CD4-positive, alpha-beta memory T cell (primary cell): ENCODE measurements at regions not wholly inside any gene's neighbourhood (a gene's known extent, or its start where the extent isn't known, plus 50 kb on each side); places are given as distances from the start of the nearest gene placed in this dataset.

Source experiments
- CTCF ChIA-PET: fragments of 350-600 bp; sonication (Branson Sonifier 250); formaldehyde crosslinking; loops from one replicate; lab custom pipeline; 2021; ENCODE audit warnings: inconsistent platforms; ENCODE audit not compliant: partially characterized antibody; lab: Charles Lee
- POLR2A ChIA-PET: fragments of 350-600 bp; sonication (Branson Sonifier 250); formaldehyde crosslinking; loops from one replicate; lab custom pipeline; 2021; ENCODE audit not compliant: partially characterized antibody; lab: Charles Lee
- DNase-seq, 5 donors: peaks; one replicate each; pipeline versions ENCODE4 v3.0.0 to v3.0.0-alpha.2; 2020 to 2022; ENCODE audit warnings: mixed read lengths in 1 of 5
- H3K27ac ChIP-seq: one replicate; pipeline ENCODE4 v1.7.0; 2013; ENCODE audit warnings: low read depth, low read length
- H3K27me3 ChIP-seq: 2 replicates; pipeline ENCODE4 v1.7.0; 2013; ENCODE audit warnings: mild to moderate bottlenecking, low read length, moderate library complexity; ENCODE audit not compliant: insufficient read depth
- H3K36me3 ChIP-seq: 2 replicates; pipeline ENCODE4 v1.7.0; 2013; ENCODE audit warnings: mild to moderate bottlenecking, low read length, moderate library complexity; ENCODE audit not compliant: insufficient read depth
- H3K4me1 ChIP-seq: 2 replicates; pipeline ENCODE4 v1.7.0; 2013; ENCODE audit warnings: mild to moderate bottlenecking, low read length, moderate library complexity; ENCODE audit not compliant: insufficient read depth
- H3K4me3 ChIP-seq, 2 donors: one replicate each; pipeline ENCODE4 v1.7.0; 2013; ENCODE audit warnings: low read length in 2 of 2, mild to moderate bottlenecking in 1 of 2
- H3K9me3 ChIP-seq, 2 donors: one replicate each; pipeline ENCODE4 v1.7.0; 2013; ENCODE audit warnings: low read length in 2 of 2, control low read depth in 1 of 2; ENCODE audit not compliant: control insufficient read depth in 1 of 2
- H3K27ac Mint-ChIP-seq, 7 donors: one replicate each; pipeline ENCODE4 v1.8.0; 2020 to 2021; ENCODE audit warnings: mixed read lengths in 7 of 7, mild to moderate bottlenecking in 6 of 7, inconsistent platforms in 3 of 7, moderate library complexity in 3 of 7
- H3K27me3 Mint-ChIP-seq, 2 donors: one replicate each; pipeline ENCODE4 v1.8.0; 2020 to 2021; ENCODE audit warnings: mixed read lengths in 2 of 2
- H3K36me3 Mint-ChIP-seq, 2 donors: one replicate each; pipeline ENCODE4 v1.8.0; 2020 to 2021; ENCODE audit warnings: mixed read lengths in 2 of 2, inconsistent platforms in 1 of 2, mild to moderate bottlenecking in 1 of 2
- H3K4me1 Mint-ChIP-seq, 4 donors: one replicate each; pipeline ENCODE4 v1.8.0; 2020 to 2021; ENCODE audit warnings: mixed read lengths in 4 of 4, mild to moderate bottlenecking in 1 of 4
- H3K4me3 Mint-ChIP-seq, 8 donors: one replicate each; pipeline ENCODE4 v1.8.0; 2020 to 2021; ENCODE audit warnings: mixed read lengths in 8 of 8, mild to moderate bottlenecking in 7 of 8, moderate library complexity in 6 of 8, inconsistent platforms in 3 of 8
- H3K9me3 Mint-ChIP-seq, 8 donors: one replicate each; pipeline ENCODE4 v1.8.0; 2020 to 2021; ENCODE audit warnings: mixed read lengths in 8 of 8, mild to moderate bottlenecking in 5 of 8, inconsistent platforms in 3 of 8, moderate library complexity in 1 of 8
- intact Hi-C: fragments of 100-400 bp; cut with micrococcal nuclease; formaldehyde crosslinking; loops from one replicate; pipeline ENCODE4 v1.15.1; 2023

DNA sequence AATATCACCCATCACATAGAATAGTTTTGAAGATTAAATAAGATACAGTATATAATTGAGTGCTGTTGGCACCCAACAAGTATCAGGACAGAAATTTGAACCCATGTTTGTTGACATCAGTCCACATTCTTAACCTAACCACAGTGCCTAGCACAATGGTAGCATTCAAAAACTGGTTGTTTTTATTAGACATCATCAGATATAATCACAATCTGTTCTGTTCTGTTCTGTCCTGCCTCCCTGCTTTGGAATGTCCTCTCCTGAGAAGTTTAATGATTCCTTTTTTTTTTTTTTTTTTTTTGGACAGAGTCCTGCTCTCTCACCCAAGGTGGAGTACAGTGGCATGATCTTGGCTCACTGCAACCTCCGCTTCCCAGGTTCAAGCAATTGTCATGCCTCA is 476.6 kb downstream of the RMST start:
- Histone ChIP-seq H3K27me3 (no peaks in the 10 kb centered on the region), H3K27ac (no peak overlapping the region), H3K4me1 (no peaks in the 10 kb centered on the region), H3K36me3 (no peaks in the 10 kb centered on the region), H3K9me3 (no peaks in the 10 kb centered on the region), H3K4me3 (no peak overlapping the region)
- Mint-ChIP-seq H3K4me1 (no peaks in the 10 kb centered on the region), H3K27me3 (peaks cover 0 to 1% of the 10 kb centered on the region in 2 donors), H3K9me3 (peaks cover 0 to 15% (median 3%) of the 10 kb centered on the region in 8 donors), H3K4me3 (no peak overlapping the region), H3K27ac (no peak overlapping the region), H3K36me3 (no peaks in the 10 kb centered on the region)
- intact Hi-C loops, result no loop called here
- ChIA-PET CTCF (no interaction called here), POLR2A (no interaction called here)
- DNase-seq, result no peak

DNA sequence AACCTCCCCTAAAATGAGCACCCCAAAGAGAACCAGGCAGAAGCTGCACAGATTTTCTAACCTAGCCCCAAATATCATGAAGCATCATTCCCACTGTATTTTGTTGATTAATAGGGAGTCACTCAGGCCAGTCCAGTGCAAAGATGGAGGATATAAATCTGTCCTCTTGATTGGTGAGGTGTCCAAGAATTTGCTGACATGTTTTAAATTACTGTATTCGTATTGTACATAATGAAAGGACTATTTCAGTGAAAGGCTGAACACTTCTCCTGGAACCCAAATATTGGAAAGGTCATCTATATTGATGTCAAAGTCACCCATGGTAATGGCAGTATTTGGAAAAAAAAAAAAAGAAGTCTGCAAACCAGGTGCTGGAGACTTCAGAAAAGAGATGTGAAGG is 477.5 kb downstream of the RMST start:
- Mint-ChIP-seq H3K36me3 (no peaks in the 10 kb centered on the region), H3K27ac (no peak overlapping the region), H3K9me3 (peaks cover 0 to 15% (median 3%) of the 10 kb centered on the region in 8 donors), H3K4me3 (no peak overlapping the region), H3K27me3 (peaks cover 0 to 1% of the 10 kb centered on the region in 2 donors), H3K4me1 (no peaks in the 10 kb centered on the region)
- CTCF ChIA-PET, result no interaction called here
- DNase-seq, result no peak
- Histone ChIP-seq H3K4me1 (no peaks in the 10 kb centered on the region), H3K27ac (no peak overlapping the region), H3K9me3 (no peaks in the 10 kb centered on the region), H3K27me3 (no peaks in the 10 kb centered on the region), H3K36me3 (no peaks in the 10 kb centered on the region), H3K4me3 (no peak overlapping the region)
- POLR2A ChIA-PET, result no interaction called here
- intact Hi-C loops, result no loop called here

DNA sequence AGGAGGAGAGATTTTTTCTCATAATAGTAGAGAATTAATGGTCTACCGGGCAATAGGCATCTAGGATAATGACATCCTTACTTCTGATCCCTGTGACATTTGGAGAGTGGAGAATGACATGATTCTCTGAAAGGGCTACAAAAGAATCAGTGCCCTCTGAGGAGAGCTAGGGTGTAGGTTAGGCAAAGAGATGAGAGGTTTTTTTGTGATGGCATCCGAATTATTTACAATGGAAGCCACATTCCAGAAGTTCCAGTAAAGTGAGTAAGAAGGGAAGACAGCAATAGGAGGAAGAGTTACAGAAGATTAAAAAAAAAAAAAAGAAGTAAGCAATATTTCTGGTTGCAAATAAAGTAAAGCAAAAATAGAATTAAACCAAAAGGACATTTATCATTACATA is 478.0 kb downstream of the RMST start:
- Histone ChIP-seq H3K27ac (no peak overlapping the region), H3K36me3 (no peaks in the 10 kb centered on the region), H3K27me3 (no peaks in the 10 kb centered on the region), H3K9me3 (no peaks in the 10 kb centered on the region), H3K4me1 (no peaks in the 10 kb centered on the region), H3K4me3 (no peak overlapping the region)
- H3K36me3 Mint-ChIP-seq, result no peaks in the 10 kb centered on the region
- ChIA-PET POLR2A (no interaction called here), CTCF (no interaction called here)
- H3K27me3 Mint-ChIP-seq, result peaks cover 0 to 1% of the 10 kb centered on the region in 2 donors
- H3K9me3 Mint-ChIP-seq, result peaks cover 0 to 15% (median 3%) of the 10 kb centered on the region in 8 donors
- no peak for DNase-seq
- intact Hi-C loops, result no loop called here
- no peak overlapping the region for H3K4me3 Mint-ChIP-seq
- no peaks in the 10 kb centered on the region for H3K4me1 Mint-ChIP-seq
- H3K27ac Mint-ChIP-seq, result no peak overlapping the region

DNA sequence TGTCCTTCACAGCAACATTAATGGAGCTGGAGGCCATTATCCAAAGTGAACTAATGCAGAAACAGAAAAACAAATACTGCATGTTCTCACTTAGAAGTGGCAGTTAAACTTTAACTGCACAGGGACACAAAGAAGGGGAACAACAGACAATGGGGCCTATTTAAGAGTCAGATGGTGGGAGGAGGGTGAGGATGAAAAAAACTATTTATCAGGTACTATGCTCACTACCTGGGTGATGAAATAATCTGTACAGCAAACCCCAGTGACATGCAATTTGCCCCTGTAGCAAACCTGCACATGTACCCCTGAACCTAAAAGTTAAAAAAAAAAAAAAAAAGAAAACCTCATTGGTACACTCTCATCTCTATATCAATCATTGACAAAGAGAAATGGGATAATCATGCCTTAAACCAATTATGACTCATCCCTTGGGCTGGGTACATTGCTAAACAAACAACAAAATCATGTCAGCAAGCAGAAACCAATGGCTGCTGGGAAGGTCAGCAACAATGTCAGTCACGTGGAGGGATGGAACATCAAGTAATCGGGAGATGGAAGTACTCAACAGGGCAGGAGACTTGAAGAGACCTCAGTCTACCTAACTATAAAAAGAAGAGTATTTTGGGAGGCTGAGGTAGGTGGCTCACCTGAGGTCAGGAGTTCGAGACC is 479.2 kb downstream of the RMST start:
- H3K9me3 ChIP-seq, result no peaks in the 10 kb centered on the region
- Mint-ChIP-seq H3K4me1 (no peaks in the 10 kb centered on the region), H3K27me3 (peaks cover 0 to 1% of the 10 kb centered on the region in 2 donors), H3K4me3 (no peak overlapping the region), H3K9me3 (peaks cover 0 to 16% (median 3%) of the 10 kb centered on the region in 8 donors), H3K36me3 (no peaks in the 10 kb centered on the region), H3K27ac (no peak overlapping the region)
- H3K36me3 ChIP-seq, result no peaks in the 10 kb centered on the region
- no peak overlapping the region for H3K27ac ChIP-seq
- H3K4me3 ChIP-seq, result no peak overlapping the region
- no peaks in the 10 kb centered on the region for H3K27me3 ChIP-seq
- H3K4me1 ChIP-seq, result no peaks in the 10 kb centered on the region
- DNase-seq, result no peak
- intact Hi-C loops, result no loop called here
- CTCF ChIA-PET, result no interaction called here
- POLR2A ChIA-PET, result no interaction called here

GRCh38 chr12:97943359-97943758 is 480.8 kb downstream of the RMST start:
- Histone ChIP-seq H3K4me1 (no peaks in the 10 kb centered on the region), H3K36me3 (no peaks in the 10 kb centered on the region), H3K9me3 (no peaks in the 10 kb centered on the region), H3K27ac (no peak overlapping the region), H3K4me3 (no peak overlapping the region), H3K27me3 (no peaks in the 10 kb centered on the region)
- intact Hi-C loops, result no loop called here
- no peak overlapping the region for H3K27ac Mint-ChIP-seq
- H3K4me1 Mint-ChIP-seq, result no peaks in the 10 kb centered on the region
- peaks cover 0 to 25% (median 5%) of the 10 kb centered on the region in 8 donors for H3K9me3 Mint-ChIP-seq
- no peak for DNase-seq
- peaks cover 2% of the 10 kb centered on the region in 2 donors for H3K27me3 Mint-ChIP-seq
- CTCF ChIA-PET, result no interaction called here
- no peaks in the 10 kb centered on the region for H3K36me3 Mint-ChIP-seq
- POLR2A ChIA-PET, result no interaction called here
- H3K4me3 Mint-ChIP-seq, result no peak overlapping the region

DNA sequence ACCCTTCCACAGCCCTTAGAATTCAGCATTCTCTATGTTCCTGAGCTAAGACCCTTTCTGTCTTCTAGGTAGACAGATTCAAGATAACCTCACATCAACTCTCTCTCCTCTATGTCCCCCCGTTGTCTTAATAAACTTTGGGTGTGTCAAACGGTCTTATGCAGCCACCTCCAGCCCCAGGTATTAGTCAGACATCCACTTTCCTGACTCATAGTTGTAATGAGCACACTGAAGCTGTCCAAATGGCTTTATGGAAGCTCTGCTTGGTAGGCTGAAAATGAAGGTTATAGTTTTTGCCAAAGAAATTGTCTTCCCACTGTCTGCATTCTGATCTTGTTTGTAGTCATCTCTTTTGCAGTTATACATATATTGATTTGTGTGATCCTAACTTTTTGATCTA is 482.0 kb downstream of the RMST start:
- Histone ChIP-seq H3K36me3 (no peaks in the 10 kb centered on the region), H3K27ac (no peak overlapping the region), H3K27me3 (no peaks in the 10 kb centered on the region), H3K9me3 (no peaks in the 10 kb centered on the region), H3K4me1 (no peaks in the 10 kb centered on the region), H3K4me3 (no peak overlapping the region)
- Mint-ChIP-seq H3K27me3 (peaks cover 2% of the 10 kb centered on the region in 2 donors), H3K9me3 (peaks cover 0 to 31% (median 5%) of the 10 kb centered on the region in 8 donors), H3K27ac (no peak overlapping the region), H3K4me1 (no peaks in the 10 kb centered on the region), H3K4me3 (no peak overlapping the region), H3K36me3 (no peaks in the 10 kb centered on the region)
- POLR2A ChIA-PET, result no interaction called here
- intact Hi-C loops, result no loop called here
- DNase-seq, result no peak
- CTCF ChIA-PET, result interaction anchor here (1.1 kb wide), 1 partner anchor 15 kb away, joined by 3 read pairs; no protein-coding TSS in a partner anchor

DNA sequence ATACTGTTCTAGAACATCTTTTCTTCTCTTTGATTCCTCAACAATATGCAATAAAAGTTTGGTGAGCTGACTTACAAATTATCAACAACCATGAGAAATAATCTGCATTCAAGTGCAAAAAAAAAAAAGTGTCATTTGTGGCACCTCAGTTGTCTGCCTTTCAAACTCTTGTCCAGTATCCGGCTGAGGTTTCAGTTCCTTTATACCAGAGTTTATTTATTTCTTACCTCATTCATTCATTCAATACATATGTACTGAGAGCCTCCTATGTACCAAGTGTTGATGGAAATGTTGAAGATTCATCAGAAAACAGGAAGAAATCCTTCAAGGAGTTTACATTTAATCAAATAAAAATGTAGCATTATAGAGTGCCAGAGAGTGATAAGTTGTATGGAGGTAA is 484.1 kb downstream of the RMST start:
- Mint-ChIP-seq H3K9me3 (peaks cover 0 to 21% (median 2%) of the 10 kb centered on the region in 8 donors), H3K36me3 (no peaks in the 10 kb centered on the region), H3K4me1 (no peaks in the 10 kb centered on the region), H3K27me3 (peaks cover 2% of the 10 kb centered on the region in 2 donors), H3K4me3 (no peak overlapping the region), H3K27ac (no peak overlapping the region)
- ChIA-PET CTCF (no interaction called here), POLR2A (no interaction called here)
- DNase-seq, result no peak
- H3K27me3 ChIP-seq, result no peaks in the 10 kb centered on the region
- H3K36me3 ChIP-seq, result no peaks in the 10 kb centered on the region
- H3K27ac ChIP-seq, result no peak overlapping the region
- no peak overlapping the region for H3K4me3 ChIP-seq
- intact Hi-C loops, result no loop called here
- H3K9me3 ChIP-seq, result no peaks in the 10 kb centered on the region
- H3K4me1 ChIP-seq, result no peaks in the 10 kb centered on the region
